CD14-positive monocyte (primary cell): ENCODE measurements at regions not wholly inside any gene's neighbourhood (a gene's known extent, or its start where the extent isn't known, plus 50 kb on each side); places are given as distances from the start of the nearest gene placed in this dataset.
"Not testable (repeated sequence)": the region's sequence is repeated elsewhere in the genome, so short reads cannot be mapped to it uniquely, and the experiment has no call there.

Experiments
- DNase-seq, 3 donors: peaks; one replicate each; pipeline ENCODE4 v3.0.0-alpha.2; 2011 to 2022
- H2AFZ ChIP-seq: 2 replicates; pipeline ENCODE4 v1.6.0; 2012; ENCODE audit warnings: mild to moderate bottlenecking, low read depth, low read length, inconsistent platforms; ENCODE audit not compliant: insufficient read depth, poor library complexity, severe bottlenecking
- H3K27ac ChIP-seq, 2 donors: 1 replicate in 1 of 2; 2 replicates in 1 of 2; pipeline ENCODE4 v1.5.1; 2012 to 2013; ENCODE audit warnings: low read length in 2 of 2, control low read depth in 1 of 2, inconsistent platforms in 1 of 2, low read depth in 1 of 2, mild to moderate bottlenecking in 1 of 2
- H3K27me3 ChIP-seq, 2 donors: one replicate each; pipeline versions ENCODE4 v1.6.0 to v1.6.1; 2011 to 2013; ENCODE audit warnings: low read length in 2 of 2; ENCODE audit not compliant: control insufficient read depth in 2 of 2, insufficient read depth in 2 of 2
- H3K36me3 ChIP-seq, 2 donors: replicated peaks in 1 of 2; 1 replicate in 1 of 2; 2 replicates in 1 of 2; pipeline versions ENCODE4 v1.5.1 to v1.6.1; 2012 to 2013; ENCODE audit warnings: low read length in 2 of 2, control low read depth in 1 of 2, inconsistent platforms in 1 of 2, mild to moderate bottlenecking in 1 of 2; ENCODE audit not compliant: insufficient read depth in 2 of 2, control insufficient read depth in 1 of 2
- H3K4me1 ChIP-seq, 2 donors: 1 replicate in 1 of 2; 2 replicates in 1 of 2; pipeline versions ENCODE4 v1.5.1 to v1.6.1; 2012 to 2013; ENCODE audit warnings: low read length in 2 of 2, control low read depth in 1 of 2, inconsistent platforms in 1 of 2, mild to moderate bottlenecking in 1 of 2, moderate library complexity in 1 of 2; ENCODE audit not compliant: insufficient read depth in 2 of 2, control insufficient read depth in 1 of 2
- H3K4me2 ChIP-seq: replicated peaks from 2 replicates; pipeline ENCODE3; 2012; ENCODE audit warnings: low read length, moderate library complexity, mild to moderate bottlenecking; ENCODE audit not compliant: poor library complexity, severe bottlenecking; ENCODE audit errors: extremely low read depth
- H3K4me3 ChIP-seq, 3 experiments: fragments of 200-600 bp in 1 of 3; sonication (generic) in 1 of 3; replicated peaks in 1 of 3; 1 replicate in 2 of 3; 2 replicates in 1 of 3; pipeline ENCODE4 v1.5.1; 2011 to 2013; ENCODE audit warnings: low read length in 3 of 3, mild to moderate bottlenecking in 3 of 3, control low read depth in 2 of 3, low read depth in 2 of 3, inconsistent platforms in 1 of 3, moderate library complexity in 1 of 3
- H3K79me2 ChIP-seq: 2 replicates; pipeline ENCODE4 v1.6.0; 2012; ENCODE audit warnings: mild to moderate bottlenecking, control low read depth, inconsistent platforms, low read length, moderate library complexity; ENCODE audit not compliant: insufficient read depth
- H3K9ac ChIP-seq: 2 replicates; pipeline ENCODE4 v1.6.0; 2017; ENCODE audit warnings: low read length, mild to moderate bottlenecking; ENCODE audit not compliant: insufficient read depth, poor library complexity, severe bottlenecking
- H3K9me3 ChIP-seq, 2 donors: replicated peaks in 1 of 2; 1 replicate in 1 of 2; 2 replicates in 1 of 2; pipeline versions ENCODE4 v1.5.1 to v1.6.1; 2012 to 2013; ENCODE audit warnings: low read length in 2 of 2, control low read depth in 1 of 2; ENCODE audit not compliant: control insufficient read depth in 1 of 2, insufficient read depth in 1 of 2
- H4K20me1 ChIP-seq: 2 replicates; pipeline ENCODE4 v1.6.0; 2012; ENCODE audit warnings: mild to moderate bottlenecking, low read length, control low read depth, moderate library complexity; ENCODE audit not compliant: insufficient read depth
- H3K27ac Mint-ChIP-seq, 7 donors: one replicate each; pipeline ENCODE4 v1.8.0; 2020; ENCODE audit warnings: mild to moderate bottlenecking in 7 of 7, mixed read lengths in 7 of 7, moderate library complexity in 6 of 7, inconsistent platforms in 2 of 7
- H3K27me3 Mint-ChIP-seq, 3 donors: one replicate each; pipeline ENCODE4 v1.8.0; 2021 to 2022; ENCODE audit warnings: low read depth in 3 of 3, mild to moderate bottlenecking in 3 of 3, mixed read lengths in 3 of 3, moderate library complexity in 3 of 3, inconsistent platforms in 1 of 3
- H3K36me3 Mint-ChIP-seq, 2 donors: one replicate each; pipeline ENCODE4 v1.8.0; 2020; ENCODE audit warnings: mixed read lengths in 2 of 2, inconsistent platforms in 1 of 2, mild to moderate bottlenecking in 1 of 2
- H3K4me1 Mint-ChIP-seq: one replicate; pipeline ENCODE4 v1.8.0; 2020; ENCODE audit warnings: mild to moderate bottlenecking, mixed read lengths
- H3K4me3 Mint-ChIP-seq, 2 donors: one replicate each; pipeline ENCODE4 v1.8.0; 2020; ENCODE audit warnings: mild to moderate bottlenecking in 2 of 2, mixed read lengths in 2 of 2, moderate library complexity in 1 of 2
- H3K9me3 Mint-ChIP-seq, 7 donors: one replicate each; pipeline ENCODE4 v1.8.0; 2020 to 2022; ENCODE audit warnings: mixed read lengths in 7 of 7, mild to moderate bottlenecking in 6 of 7, moderate library complexity in 6 of 7, inconsistent platforms in 2 of 7
- CTCF ChIP-seq: fragments of 200-600 bp; IDR thresholded peaks from one replicate; pipeline ENCODE4 v1.8.0; 2022; ENCODE audit warnings: antibody characterized with exemption, mild to moderate bottlenecking
- WGBS: methylation state at CpG from one replicate; pipeline ENCODE4 v1.1.5; 2013; ENCODE audit warnings: missing lambda C conversion rate; ENCODE audit not compliant: insufficient coverage; 5-methylcytosine and 5-hydroxymethylcytosine counted together
- intact Hi-C, 2 donors: fragments of 100-400 bp; cut with micrococcal nuclease; formaldehyde crosslinking; loops; one replicate each; pipeline versions ENCODE4 v1.15.0 to v1.15.1; 2023

- no peaks in the 10 kb centered on the region for H3K36me3 Mint-ChIP-seq
- H3K27me3 ChIP-seq = no peaks in the 10 kb centered on the region
- H4K20me1 ChIP-seq = no peaks in the 10 kb centered on the region
- no peaks in the 10 kb centered on the region for H3K36me3 ChIP-seq
- H3K9me3 ChIP-seq = no peaks in the 10 kb centered on the region
- H3K4me1 Mint-ChIP-seq = peaks cover 10% of the 10 kb centered on the region
- H3K9ac ChIP-seq = no peak overlapping the region
- H3K9me3 Mint-ChIP-seq = no peaks in the 10 kb centered on the region
- intact Hi-C loops = loop anchor here in 1 of 2 donors (5.0 kb wide), 1 partner anchor 116 kb away; no protein-coding TSS in a partner anchor
- no peak overlapping the region for H3K4me3 ChIP-seq
- H3K27ac ChIP-seq = no peak overlapping the region
- H2AFZ ChIP-seq = no peak overlapping the region
- no peak overlapping the region for H3K4me2 ChIP-seq
- no peak for TF ChIP-seq CTCF
- no CpG with 5 or more reads among the region's 2 CpGs for WGBS
- no peak for DNase-seq
- no peaks in the 10 kb centered on the region for H3K79me2 ChIP-seq
- no peaks in the 10 kb centered on the region for H3K4me1 ChIP-seq
- no peak overlapping the region for H3K27ac Mint-ChIP-seq
- H3K4me3 Mint-ChIP-seq = no peak overlapping the region
- H3K27me3 Mint-ChIP-seq = peaks cover 0 to 4% (median 0%) of the 10 kb centered on the region in 3 donors
Measured at GRCh38 chr1:182203191-182203875, 141.8 kb upstream of the ZNF648 start.

GRCh38 chr1:182201490-182201889, 140.0 kb upstream of the ZNF648 start:
- H3K36me3 Mint-ChIP-seq, H2AFZ ChIP-seq, H3K27me3 ChIP-seq, H3K9ac ChIP-seq, H3K9me3 ChIP-seq, H3K4me2 ChIP-seq, H3K79me2 ChIP-seq, H3K27ac ChIP-seq, H3K36me3 ChIP-seq, H4K20me1 ChIP-seq, H3K4me3 Mint-ChIP-seq, DNase-seq, H3K9me3 Mint-ChIP-seq, H3K27me3 Mint-ChIP-seq, H3K27ac Mint-ChIP-seq, H3K4me3 ChIP-seq: not testable (repeated sequence)
- peaks cover 4 to 16% of the 10 kb centered on the region in 2 donors for H3K4me1 ChIP-seq
- 100% methylated on average over 4 of the region's 7 CpGs for WGBS
- peaks cover 25% of the 10 kb centered on the region for H3K4me1 Mint-ChIP-seq
- intact Hi-C loops = loop anchor here in 1 of 2 donors (5.0 kb wide), 1 partner anchor 114 kb away; no protein-coding TSS in a partner anchor
